ENCODE measurements at regions not wholly inside any gene's neighbourhood (a gene's known extent, or its start where the extent isn't known, plus 50 kb on each side); places are given as distances from the start of the nearest gene placed in this dataset.

- Histone ChIP-seq H3K27me3 (replicated peaks in 1 of 2; ENCODE audit: control insufficient read depth in 2 of 2, extremely low read depth in 1 of 2, insufficient read depth in 2 of 2, low read length in 1 of 2) (no peaks in the 10 kb centered on the region), H3K4me1 (ENCODE audit: control insufficient read depth in 1 of 2, extremely low read depth in 1 of 2, insufficient read depth in 2 of 2, low read length in 2 of 2) (peaks cover 0 to 12% of the 10 kb centered on the region in 2 experiments), H3K36me3 (ENCODE audit: control insufficient read depth in 2 of 2, extremely low read depth in 1 of 2, insufficient read depth in 1 of 2, low read length in 1 of 2) (no peaks in the 10 kb centered on the region), H3K4me3 (ENCODE audit: control insufficient read depth in 1 of 2, extremely low read depth in 1 of 2, low read length in 1 of 2) (no peak overlapping the region), H3K27ac (ENCODE audit: low read length) (no peak overlapping the region), H3K9me3 (no peaks in the 10 kb centered on the region)
- H3K9me3 Mint-ChIP-seq = no peaks in the 10 kb centered on the region
- WGBS (ENCODE audit: insufficient coverage) = 86% methylated on average over 1 of the region's 6 CpGs
- H3K4me1 Mint-ChIP-seq = peaks cover 11 to 13% (median 13%) of the 10 kb centered on the region in 3 donors
- H3K4me3 Mint-ChIP-seq = no peak overlapping the region
- CTCF ChIA-PET = no interaction called here
- H3K27me3 Mint-ChIP-seq = no peaks in the 10 kb centered on the region
- POLR2A ChIA-PET = no interaction called here
- no peak for ATAC-seq (replicated peaks in 1 of 4)
- H3K36me3 Mint-ChIP-seq = no peaks in the 10 kb centered on the region
- no peak overlapping the region for H3K27ac Mint-ChIP-seq
- no peak for DNase-seq
These were observed 254.9 kb downstream of the DLEU7 start for GRCh38 chr13:50588491-50589130.

- peaks cover 4 to 16% of the 10 kb centered on the region in 2 experiments for H3K4me1 ChIP-seq (ENCODE audit: control insufficient read depth in 1 of 2, extremely low read depth in 1 of 2, insufficient read depth in 2 of 2, low read length in 2 of 2)
- Mint-ChIP-seq H3K27me3 (no peaks in the 10 kb centered on the region), H3K4me1 (peaks cover 16 to 18% (median 17%) of the 10 kb centered on the region in 3 donors), H3K4me3 (no peak overlapping the region), H3K27ac (no peak overlapping the region), H3K9me3 (no peaks in the 10 kb centered on the region), H3K36me3 (no peaks in the 10 kb centered on the region)
- H3K27me3 ChIP-seq (replicated peaks in 1 of 2; ENCODE audit: control insufficient read depth in 2 of 2, extremely low read depth in 1 of 2, insufficient read depth in 2 of 2, low read length in 1 of 2) = no peaks in the 10 kb centered on the region
- H3K9me3 ChIP-seq = no peaks in the 10 kb centered on the region
- CTCF ChIA-PET = no interaction called here
- H3K36me3 ChIP-seq (ENCODE audit: control insufficient read depth in 2 of 2, extremely low read depth in 1 of 2, insufficient read depth in 1 of 2, low read length in 1 of 2) = no peaks in the 10 kb centered on the region
- POLR2A ChIA-PET = no interaction called here
- H3K4me3 ChIP-seq (ENCODE audit: control insufficient read depth in 1 of 2, extremely low read depth in 1 of 2, low read length in 1 of 2) = no peak overlapping the region
- no peak overlapping the region for H3K27ac ChIP-seq (ENCODE audit: low read length)
- DNase-seq (no peak), ATAC-seq (replicated peaks in 1 of 4) (no peak)
These were observed 254.4 kb downstream of the DLEU7 start for GRCh38 chr13:50589139-50589538.

- H3K9me3 ChIP-seq = no peaks in the 10 kb centered on the region
- H3K27ac Mint-ChIP-seq = no peak overlapping the region
- no peak for ATAC-seq (replicated peaks in 1 of 4)
- ChIA-PET CTCF (no interaction called here), POLR2A (no interaction called here)
- peaks cover 20 to 22% (median 21%) of the 10 kb centered on the region in 3 donors for H3K4me1 Mint-ChIP-seq
- H3K36me3 ChIP-seq (ENCODE audit: control insufficient read depth in 2 of 2, extremely low read depth in 1 of 2, insufficient read depth in 1 of 2, low read length in 1 of 2) = no peaks in the 10 kb centered on the region
- no peak for DNase-seq
- H3K36me3 Mint-ChIP-seq = no peaks in the 10 kb centered on the region
- H3K27me3 Mint-ChIP-seq = no peaks in the 10 kb centered on the region
- no CpG with 5 or more reads among the region's 2 CpGs for WGBS (ENCODE audit: insufficient coverage)
- no peak overlapping the region for H3K4me3 Mint-ChIP-seq
- no peaks in the 10 kb centered on the region for H3K9me3 Mint-ChIP-seq
- H3K27me3 ChIP-seq (replicated peaks in 1 of 2; ENCODE audit: control insufficient read depth in 2 of 2, extremely low read depth in 1 of 2, insufficient read depth in 2 of 2, low read length in 1 of 2) = no peaks in the 10 kb centered on the region
- H3K4me3 ChIP-seq (ENCODE audit: control insufficient read depth in 1 of 2, extremely low read depth in 1 of 2, low read length in 1 of 2) = no peak overlapping the region
- peaks cover 9 to 19% of the 10 kb centered on the region in 2 experiments for H3K4me1 ChIP-seq (ENCODE audit: control insufficient read depth in 1 of 2, extremely low read depth in 1 of 2, insufficient read depth in 2 of 2, low read length in 2 of 2)
- H3K27ac ChIP-seq (ENCODE audit: low read length) = no peak overlapping the region
These were observed 253.8 kb downstream of the DLEU7 start for GRCh38 chr13:50589651-50590054.

- H3K4me1 ChIP-seq (ENCODE audit: control insufficient read depth in 1 of 2, extremely low read depth in 1 of 2, insufficient read depth in 2 of 2, low read length in 2 of 2) = peaks cover 22 to 33% of the 10 kb centered on the region in 2 experiments
- no peaks in the 10 kb centered on the region for H3K36me3 ChIP-seq (ENCODE audit: control insufficient read depth in 2 of 2, extremely low read depth in 1 of 2, insufficient read depth in 1 of 2, low read length in 1 of 2)
- ChIA-PET POLR2A (interaction anchor here in 1 of 2 donors (0.6 to 0.7 kb wide), 2 partner anchors 95 to 809 kb away, joined by 3 read pairs; no protein-coding TSS in a partner anchor), CTCF (interaction anchor here (0.5 to 0.6 kb wide), 3 partner anchors 218 to 1277 kb away, joined by 3 read pairs; no protein-coding TSS in a partner anchor)
- ATAC-seq (replicated peaks in 1 of 4) (no peak), DNase-seq (no peak)
- Mint-ChIP-seq H3K36me3 (no peaks in the 10 kb centered on the region), H3K9me3 (no peaks in the 10 kb centered on the region), H3K27me3 (no peaks in the 10 kb centered on the region), H3K4me1 (peaks cover 37 to 44% (median 44%) of the 10 kb centered on the region in 3 donors), H3K27ac (peak overlapping the region; percentile 56 to 60), H3K4me3 (no peak overlapping the region)
- whole genome bisulfite sequencing (ENCODE audit: insufficient coverage) = 60% methylated on average over 1 of the region's 2 CpGs
- H3K9me3 ChIP-seq = no peaks in the 10 kb centered on the region
- H3K27me3 ChIP-seq (replicated peaks in 1 of 2; ENCODE audit: control insufficient read depth in 2 of 2, extremely low read depth in 1 of 2, insufficient read depth in 2 of 2, low read length in 1 of 2) = no peaks in the 10 kb centered on the region
- no peak overlapping the region for H3K4me3 ChIP-seq (ENCODE audit: control insufficient read depth in 1 of 2, extremely low read depth in 1 of 2, low read length in 1 of 2)
- H3K27ac ChIP-seq (ENCODE audit: low read length) = no peak overlapping the region
These were observed 250.9 kb downstream of the DLEU7 start for GRCh38 chr13:50592412-50593155.

- CTCF ChIA-PET = no interaction called here
- no peak overlapping the region for H3K4me3 Mint-ChIP-seq
These were observed 250.3 kb downstream of the DLEU7 start for GRCh38 chr13:50593207-50593606.

GRCh38 chr13:50594276-50595051, 249.0 kb downstream of the DLEU7 start:
- ATAC-seq (replicated peaks in 1 of 4) (peak; percentile 48 to 70 (median 56)), DNase-seq (peak in 7 of 35 experiments; percentile 2 to 18 (median 5))
- Histone ChIP-seq H3K9me3 (no peaks in the 10 kb centered on the region), H3K27ac (ENCODE audit: low read length) (peak overlapping the region; percentile 32), H3K4me3 (ENCODE audit: control insufficient read depth in 1 of 2, extremely low read depth in 1 of 2, low read length in 1 of 2) (no peak overlapping the region), H3K27me3 (replicated peaks in 1 of 2; ENCODE audit: control insufficient read depth in 2 of 2, extremely low read depth in 1 of 2, insufficient read depth in 2 of 2, low read length in 1 of 2) (no peaks in the 10 kb centered on the region), H3K4me1 (ENCODE audit: control insufficient read depth in 1 of 2, extremely low read depth in 1 of 2, insufficient read depth in 2 of 2, low read length in 2 of 2) (peaks cover 22 to 33% of the 10 kb centered on the region in 2 experiments), H3K36me3 (ENCODE audit: control insufficient read depth in 2 of 2, extremely low read depth in 1 of 2, insufficient read depth in 1 of 2, low read length in 1 of 2) (no peaks in the 10 kb centered on the region)
- Mint-ChIP-seq H3K36me3 (no peaks in the 10 kb centered on the region), H3K27ac (peak overlapping the region; percentile 72 to 86), H3K4me3 (peak overlapping the region in 2 of 3 donors; percentile 22 to 43), H3K4me1 (peaks cover 37 to 47% (median 44%) of the 10 kb centered on the region in 3 donors), H3K27me3 (no peaks in the 10 kb centered on the region), H3K9me3 (no peaks in the 10 kb centered on the region)
- 21% methylated on average over 2 of the region's 11 CpGs for WGBS (ENCODE audit: insufficient coverage)
- CTCF ChIA-PET = interaction anchor here in 1 of 2 donors (0.7 kb wide), 1 partner anchor 317 kb away, joined by 4 read pairs; no protein-coding TSS in a partner anchor
- POLR2A ChIA-PET = interaction anchor here in 1 of 2 donors (0.6 kb wide), 1 partner anchor 585 kb away, joined by 6 read pairs; no protein-coding TSS in a partner anchor

More at GRCh38 chr13:50593207-50593606, 250.3 kb downstream of the DLEU7 start:
- ATAC-seq (replicated peaks in 1 of 4) (no peak), DNase-seq (no peak)
- Histone ChIP-seq H3K27me3 (replicated peaks in 1 of 2; ENCODE audit: control insufficient read depth in 2 of 2, extremely low read depth in 1 of 2, insufficient read depth in 2 of 2, low read length in 1 of 2) (no peaks in the 10 kb centered on the region), H3K4me1 (ENCODE audit: control insufficient read depth in 1 of 2, extremely low read depth in 1 of 2, insufficient read depth in 2 of 2, low read length in 2 of 2) (peaks cover 22 to 33% of the 10 kb centered on the region in 2 experiments), H3K9me3 (no peaks in the 10 kb centered on the region), H3K27ac (ENCODE audit: low read length) (no peak overlapping the region), H3K4me3 (ENCODE audit: control insufficient read depth in 1 of 2, extremely low read depth in 1 of 2, low read length in 1 of 2) (no peak overlapping the region), H3K36me3 (ENCODE audit: control insufficient read depth in 2 of 2, extremely low read depth in 1 of 2, insufficient read depth in 1 of 2, low read length in 1 of 2) (no peaks in the 10 kb centered on the region)
- Mint-ChIP-seq H3K9me3 (no peaks in the 10 kb centered on the region), H3K27ac (peak overlapping the region; percentile 56 to 74), H3K4me1 (peaks cover 37 to 46% (median 44%) of the 10 kb centered on the region in 3 donors), H3K36me3 (no peaks in the 10 kb centered on the region), H3K27me3 (no peaks in the 10 kb centered on the region)
- POLR2A ChIA-PET = interaction anchor here (0.6 kb wide), 2 partner anchors 382 to 809 kb away, joined by 3 to 5 read pairs; no protein-coding TSS in a partner anchor
- no CpG with 5 or more reads among the region's 1 CpG for WGBS (ENCODE audit: insufficient coverage)

All from T-cell (primary cell).